ENCODE measurements at regions not wholly inside any gene's neighbourhood (a gene's known extent, or its start where the extent isn't known, plus 50 kb on each side); places are given as distances from the start of the nearest gene placed in this dataset.

- no peak overlapping the region for H3K4me3 ChIP-seq
- H3K27ac ChIP-seq, result no peak overlapping the region
- intact Hi-C loops (cut with DNase I), result no loop called here
- no peaks in the 10 kb centered on the region for H3K27me3 ChIP-seq
- DNase-seq, result no peak
- H3K9me3 ChIP-seq, result no peaks in the 10 kb centered on the region
- no peaks in the 10 kb centered on the region for H3K4me1 ChIP-seq (ENCODE audit: insufficient read depth)
- no peaks in the 10 kb centered on the region for H3K36me3 ChIP-seq
- TF ChIP-seq POLR2A (IDR thresholded peaks at IDR 0.05) (no peak), CTCF (IDR thresholded peaks at IDR 0.05) (no peak), EP300 (IDR thresholded peaks at IDR 0.05) (no peak)
These were observed 560.4 kb downstream of the GRXCR1 start for GRCh38 chr4:43452948-43453347.

- intact Hi-C loops (cut with DNase I), result no loop called here
- no peak overlapping the region for H3K27ac ChIP-seq
- no peaks in the 10 kb centered on the region for H3K36me3 ChIP-seq
- no peak for DNase-seq
- no peak for TF ChIP-seq POLR2A (IDR thresholded peaks at IDR 0.05)
- TF ChIP-seq CTCF (IDR thresholded peaks at IDR 0.05), result no peak
- TF ChIP-seq EP300 (IDR thresholded peaks at IDR 0.05), result no peak
- no peaks in the 10 kb centered on the region for H3K27me3 ChIP-seq
- H3K4me3 ChIP-seq, result no peak overlapping the region
- WGBS, 3 donors, result 21 to 34% (median 22%) methylated on average over 2 of the region's 2 CpGs
- H3K9me3 ChIP-seq, result no peaks in the 10 kb centered on the region
- no peaks in the 10 kb centered on the region for H3K4me1 ChIP-seq (ENCODE audit: insufficient read depth)
These were observed 563.9 kb downstream of the GRXCR1 start for GRCh38 chr4:43456383-43456782.

GRCh38 chr4:43457866-43458265 lies 565.4 kb downstream of the GRXCR1 start:
- DNase-seq, result no peak
- no peak overlapping the region for H3K4me3 ChIP-seq
- H3K4me1 ChIP-seq (ENCODE audit: insufficient read depth), result no peaks in the 10 kb centered on the region
- H3K9me3 ChIP-seq, result no peaks in the 10 kb centered on the region
- TF ChIP-seq POLR2A (IDR thresholded peaks at IDR 0.05) (no peak), CTCF (IDR thresholded peaks at IDR 0.05) (no peak), EP300 (IDR thresholded peaks at IDR 0.05) (no peak)
- intact Hi-C loops (cut with DNase I), result no loop called here
- no peaks in the 10 kb centered on the region for H3K36me3 ChIP-seq
- WGBS, 3 donors, result 93 to 96% (median 95%) methylated on average over 2 of the region's 2 CpGs
- no peaks in the 10 kb centered on the region for H3K27me3 ChIP-seq
- H3K27ac ChIP-seq, result no peak overlapping the region

GRCh38 chr4:43458293-43458692 lies 565.8 kb downstream of the GRXCR1 start:
- intact Hi-C loops (cut with DNase I), result no loop called here
- H3K4me3 ChIP-seq, result no peak overlapping the region

More at GRCh38 chr4:43458293-43458692, 565.8 kb downstream of the GRXCR1 start:
- Histone ChIP-seq H3K4me1 (ENCODE audit: insufficient read depth) (no peaks in the 10 kb centered on the region), H3K27me3 (no peaks in the 10 kb centered on the region), H3K36me3 (no peaks in the 10 kb centered on the region), H3K9me3 (no peaks in the 10 kb centered on the region), H3K27ac (no peak overlapping the region)
- no peak for DNase-seq
- no peak for TF ChIP-seq CTCF (IDR thresholded peaks at IDR 0.05)
- no peak for TF ChIP-seq POLR2A (IDR thresholded peaks at IDR 0.05)
- TF ChIP-seq EP300 (IDR thresholded peaks at IDR 0.05), result no peak
- WGBS, 3 donors, result 87 to 93% (median 90%) methylated on average over 4 of the region's 4 CpGs
